ENCODE measurements at regions not wholly inside any gene's neighbourhood (a gene's known extent, or its start where the extent isn't known, plus 50 kb on each side); places are given as distances from the start of the nearest gene placed in this dataset.
A peak's percentile ranks its signal among the peaks of the same experiment; 100 is the strongest.

GRCh38 chr15:96073908-96074307 is 256.6 kb upstream of the NR2F2 start:
- no peak overlapping the region for H2BK5ac ChIP-seq (ENCODE audit: low read depth, low read length, poor library complexity)
- H3K4me2 ChIP-seq (ENCODE audit: low read length) = no peak overlapping the region
- no peak overlapping the region for H4K8ac ChIP-seq (ENCODE audit: low read depth, low read length)
- no peak overlapping the region for H2AFZ ChIP-seq (ENCODE audit: insufficient read depth, low read length, poor library complexity)
- no peak for DNase-seq
- H3K23ac ChIP-seq (ENCODE audit: low read length) = peak overlapping the region; percentile 37
- no peak overlapping the region for H3K4me3 ChIP-seq (ENCODE audit: low read depth, low read length)
- peaks cover 0 to 5% of the 10 kb centered on the region in 2 experiments for H3K4me1 ChIP-seq (ENCODE audit: control insufficient read depth in 1 of 2, insufficient read depth in 2 of 2, low read length in 2 of 2)
- H3K9ac ChIP-seq (ENCODE audit: low read length) = no peak overlapping the region
- no peak overlapping the region for H3K14ac ChIP-seq (ENCODE audit: low read length)
- no peak overlapping the region for H3K18ac ChIP-seq (ENCODE audit: low read length)
- H3K27me3 ChIP-seq (ENCODE audit: insufficient read depth, low read length) = no peaks in the 10 kb centered on the region
- H3K9me3 ChIP-seq (ENCODE audit: insufficient read depth, low read depth, low read length) = peaks cover 2% of the 10 kb centered on the region
- H2BK12ac ChIP-seq (ENCODE audit: low read length) = no peak overlapping the region
- H3K36me3 ChIP-seq (ENCODE audit: control insufficient read depth in 1 of 2, insufficient read depth in 2 of 2, low read length in 2 of 2) = no peaks in the 10 kb centered on the region
- no CpG with 5 or more reads among the region's 4 CpGs for WGBS (ENCODE audit: extremely low coverage, insufficient coverage, insufficient read length)
- H4K91ac ChIP-seq (ENCODE audit: low read depth, low read length) = no peak overlapping the region
- no peak overlapping the region for H2AK5ac ChIP-seq (ENCODE audit: low read length)
- no peak overlapping the region for H4K12ac ChIP-seq (ENCODE audit: low read depth, low read length)
- H3K27ac ChIP-seq (ENCODE audit: low read depth, low read length) = no peak overlapping the region
- H3K79me2 ChIP-seq (ENCODE audit: control insufficient read depth, insufficient read depth, low read length, poor library complexity) = no peaks in the 10 kb centered on the region
- peaks cover 1% of the 10 kb centered on the region for H3K79me1 ChIP-seq (ENCODE audit: low read length)
- H2BK120ac ChIP-seq (ENCODE audit: insufficient read depth, low read length, poor library complexity) = no peak overlapping the region
- H3K4ac ChIP-seq (ENCODE audit: low read depth, low read length) = no peak overlapping the region

DNA sequence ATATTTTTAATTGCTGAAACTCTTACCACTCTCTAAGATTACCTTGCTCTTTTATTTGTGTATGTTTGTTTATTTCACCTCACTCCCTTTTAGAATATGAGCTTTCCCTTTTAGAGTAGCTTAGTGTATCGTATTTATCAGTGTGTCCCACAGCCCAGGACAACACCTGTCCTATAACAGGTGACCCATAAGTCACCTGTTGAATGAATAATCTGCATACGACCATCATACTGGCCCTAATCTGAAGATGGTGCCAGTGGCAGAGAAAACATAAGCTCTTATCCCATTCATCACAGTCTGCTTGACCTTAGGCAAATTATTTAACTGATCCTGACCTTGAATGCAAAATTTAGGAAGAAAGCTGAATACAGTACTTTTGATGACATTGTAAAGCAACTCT is 254.6 kb upstream of the NR2F2 start:
- Histone ChIP-seq H3K9ac (ENCODE audit: low read length) (no peak overlapping the region), H4K8ac (ENCODE audit: low read depth, low read length) (no peak overlapping the region), H3K4me1 (ENCODE audit: control insufficient read depth in 1 of 2, insufficient read depth in 2 of 2, low read length in 2 of 2) (no peaks in the 10 kb centered on the region), H2BK120ac (ENCODE audit: insufficient read depth, low read length, poor library complexity) (no peak overlapping the region), H3K14ac (ENCODE audit: low read length) (no peak overlapping the region), H3K4me3 (ENCODE audit: low read depth, low read length) (no peak overlapping the region), H3K79me1 (ENCODE audit: low read length) (no peaks in the 10 kb centered on the region), H3K4ac (ENCODE audit: low read depth, low read length) (no peak overlapping the region), H2BK12ac (ENCODE audit: low read length) (no peak overlapping the region), H3K27me3 (ENCODE audit: insufficient read depth, low read length) (no peaks in the 10 kb centered on the region), H4K12ac (ENCODE audit: low read depth, low read length) (no peak overlapping the region), H3K18ac (ENCODE audit: low read length) (no peak overlapping the region), H3K4me2 (ENCODE audit: low read length) (no peak overlapping the region), H3K23ac (ENCODE audit: low read length) (no peak overlapping the region), H3K27ac (ENCODE audit: low read depth, low read length) (no peak overlapping the region), H3K79me2 (ENCODE audit: control insufficient read depth, insufficient read depth, low read length, poor library complexity) (no peaks in the 10 kb centered on the region), H3K9me3 (ENCODE audit: insufficient read depth, low read depth, low read length) (no peaks in the 10 kb centered on the region), H3K36me3 (ENCODE audit: control insufficient read depth in 1 of 2, insufficient read depth in 2 of 2, low read length in 2 of 2) (no peaks in the 10 kb centered on the region), H4K91ac (ENCODE audit: low read depth, low read length) (no peak overlapping the region), H2AFZ (ENCODE audit: insufficient read depth, low read length, poor library complexity) (no peak overlapping the region), H2AK5ac (ENCODE audit: low read length) (no peak overlapping the region), H2BK5ac (ENCODE audit: low read depth, low read length, poor library complexity) (no peak overlapping the region)
- DNase-seq = no peak
- no CpG with 5 or more reads among the region's 2 CpGs for WGBS (ENCODE audit: extremely low coverage, insufficient coverage, insufficient read length)

DNA sequence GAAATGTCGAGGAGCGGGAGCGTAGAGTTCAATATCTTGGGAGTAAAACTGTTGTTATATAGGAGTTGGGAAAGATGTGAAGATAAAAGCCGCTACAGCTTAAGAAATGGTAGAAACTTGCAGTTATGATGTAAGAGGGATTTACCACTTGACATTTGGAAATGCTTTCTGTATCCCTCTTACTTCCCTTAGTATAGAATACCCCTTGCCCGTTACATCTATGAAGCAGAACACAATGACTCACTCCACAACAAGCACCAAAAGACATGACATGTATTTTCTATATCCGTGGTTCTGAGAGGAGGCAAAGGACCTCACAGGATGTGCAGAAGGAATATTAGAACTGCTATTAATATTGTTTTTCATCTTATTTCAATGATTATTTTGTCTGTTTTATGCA is 254.2 kb upstream of the NR2F2 start:
- H2AFZ ChIP-seq (ENCODE audit: insufficient read depth, low read length, poor library complexity) = no peak overlapping the region
- H3K27me3 ChIP-seq (ENCODE audit: insufficient read depth, low read length) = no peaks in the 10 kb centered on the region
- H3K4me1 ChIP-seq (ENCODE audit: control insufficient read depth in 1 of 2, insufficient read depth in 2 of 2, low read length in 2 of 2) = no peaks in the 10 kb centered on the region
- no peak overlapping the region for H3K23ac ChIP-seq (ENCODE audit: low read length)
- WGBS (ENCODE audit: extremely low coverage, insufficient coverage, insufficient read length) = 100% methylated on average over 3 of the region's 6 CpGs
- H3K4me3 ChIP-seq (ENCODE audit: low read depth, low read length) = no peak overlapping the region
- H2BK5ac ChIP-seq (ENCODE audit: low read depth, low read length, poor library complexity) = no peak overlapping the region
- H4K12ac ChIP-seq (ENCODE audit: low read depth, low read length) = no peak overlapping the region
- no peak overlapping the region for H4K8ac ChIP-seq (ENCODE audit: low read depth, low read length)
- H3K9me3 ChIP-seq (ENCODE audit: insufficient read depth, low read depth, low read length) = no peaks in the 10 kb centered on the region
- no peak overlapping the region for H3K27ac ChIP-seq (ENCODE audit: low read depth, low read length)
- H2AK5ac ChIP-seq (ENCODE audit: low read length) = no peak overlapping the region
- no peaks in the 10 kb centered on the region for H3K79me2 ChIP-seq (ENCODE audit: control insufficient read depth, insufficient read depth, low read length, poor library complexity)
- no peaks in the 10 kb centered on the region for H3K79me1 ChIP-seq (ENCODE audit: low read length)
- no peak overlapping the region for H2BK120ac ChIP-seq (ENCODE audit: insufficient read depth, low read length, poor library complexity)
- DNase-seq = no peak
- H3K4ac ChIP-seq (ENCODE audit: low read depth, low read length) = no peak overlapping the region
- H3K14ac ChIP-seq (ENCODE audit: low read length) = no peak overlapping the region
- no peak overlapping the region for H2BK12ac ChIP-seq (ENCODE audit: low read length)
- H3K4me2 ChIP-seq (ENCODE audit: low read length) = no peak overlapping the region
- no peak overlapping the region for H4K91ac ChIP-seq (ENCODE audit: low read depth, low read length)
- H3K18ac ChIP-seq (ENCODE audit: low read length) = no peak overlapping the region
- H3K9ac ChIP-seq (ENCODE audit: low read length) = no peak overlapping the region
- H3K36me3 ChIP-seq (ENCODE audit: control insufficient read depth in 1 of 2, insufficient read depth in 2 of 2, low read length in 2 of 2) = no peaks in the 10 kb centered on the region

DNA sequence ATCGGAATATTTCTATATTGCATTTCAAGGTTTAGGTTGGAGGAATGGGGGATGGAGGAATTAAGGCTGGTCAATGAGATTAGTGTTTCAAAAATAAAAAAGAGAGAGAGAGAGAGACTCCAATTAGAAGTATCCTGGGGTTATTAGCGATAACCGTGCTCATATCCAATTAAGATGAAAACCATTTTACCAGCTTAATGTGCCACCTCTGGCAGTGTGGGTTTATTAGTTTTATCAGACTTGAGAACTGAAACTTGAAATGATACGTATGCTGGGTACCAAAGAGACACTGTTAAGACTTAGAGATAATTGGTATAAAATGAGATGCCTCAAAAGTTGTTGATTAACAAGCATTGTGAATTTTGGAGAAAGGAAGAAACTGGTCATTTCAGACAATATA is 251.5 kb upstream of the NR2F2 start:
- Histone ChIP-seq H2BK12ac (ENCODE audit: low read length) (no peak overlapping the region), H3K27ac (ENCODE audit: low read depth, low read length) (no peak overlapping the region), H3K79me2 (ENCODE audit: control insufficient read depth, insufficient read depth, low read length, poor library complexity) (no peaks in the 10 kb centered on the region), H3K9me3 (ENCODE audit: insufficient read depth, low read depth, low read length) (no peaks in the 10 kb centered on the region), H2AK5ac (ENCODE audit: low read length) (no peak overlapping the region), H3K18ac (ENCODE audit: low read length) (no peak overlapping the region), H4K12ac (ENCODE audit: low read depth, low read length) (no peak overlapping the region), H3K79me1 (ENCODE audit: low read length) (no peaks in the 10 kb centered on the region), H3K4me1 (ENCODE audit: control insufficient read depth in 1 of 2, insufficient read depth in 2 of 2, low read length in 2 of 2) (no peaks in the 10 kb centered on the region), H3K36me3 (ENCODE audit: control insufficient read depth in 1 of 2, insufficient read depth in 2 of 2, low read length in 2 of 2) (no peaks in the 10 kb centered on the region), H2AFZ (ENCODE audit: insufficient read depth, low read length, poor library complexity) (no peak overlapping the region), H2BK120ac (ENCODE audit: insufficient read depth, low read length, poor library complexity) (no peak overlapping the region), H3K4me2 (ENCODE audit: low read length) (no peak overlapping the region), H3K4ac (ENCODE audit: low read depth, low read length) (no peak overlapping the region), H3K23ac (ENCODE audit: low read length) (no peak overlapping the region), H4K8ac (ENCODE audit: low read depth, low read length) (no peak overlapping the region), H3K4me3 (ENCODE audit: low read depth, low read length) (no peak overlapping the region), H2BK5ac (ENCODE audit: low read depth, low read length, poor library complexity) (no peak overlapping the region), H4K91ac (ENCODE audit: low read depth, low read length) (no peak overlapping the region), H3K27me3 (ENCODE audit: insufficient read depth, low read length) (no peaks in the 10 kb centered on the region), H3K9ac (ENCODE audit: low read length) (no peak overlapping the region), H3K14ac (ENCODE audit: low read length) (no peak overlapping the region)
- no peak for DNase-seq
- no CpG with 5 or more reads among the region's 4 CpGs for WGBS (ENCODE audit: extremely low coverage, insufficient coverage, insufficient read length)

Measured in trophoblast cell (in vitro differentiated cells and primary cell).